CD4-positive, alpha-beta T cell treated with Interleukin-10 for 1 hour (primary cell): ENCODE measurements at regions not wholly inside any gene's neighbourhood (a gene's known extent, or its start where the extent isn't known, plus 50 kb on each side); places are given as distances from the start of the nearest gene placed in this dataset.
"Not testable (repeated sequence)": the region's sequence is repeated elsewhere in the genome, so short reads cannot be mapped to it uniquely, and the experiment has no call there.

Experiments used
- DNase-seq: peaks from one replicate; pipeline ENCODE4 v3.0.0-alpha.2; 2020

DNA sequence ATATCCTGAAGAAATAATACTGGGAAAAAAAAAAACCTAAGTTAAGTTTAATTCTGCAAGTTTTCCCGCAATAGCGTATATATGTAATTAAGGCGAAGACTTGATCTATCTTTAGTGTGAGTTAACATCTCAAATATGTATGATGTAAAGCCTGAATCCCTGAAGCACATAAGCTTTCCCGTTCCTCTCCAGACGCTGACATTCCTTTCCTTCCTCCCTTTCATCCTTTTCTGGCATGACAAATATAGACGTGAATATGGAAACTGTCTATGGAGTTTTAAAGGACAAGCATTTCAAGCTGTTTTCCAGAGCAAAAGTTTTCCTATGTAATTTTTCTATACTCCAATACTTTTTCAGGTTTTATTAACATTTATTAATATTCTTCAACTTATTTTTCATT lies 637.0 kb downstream of the COL12A1 start:
- no peak for DNase-seq

DNA sequence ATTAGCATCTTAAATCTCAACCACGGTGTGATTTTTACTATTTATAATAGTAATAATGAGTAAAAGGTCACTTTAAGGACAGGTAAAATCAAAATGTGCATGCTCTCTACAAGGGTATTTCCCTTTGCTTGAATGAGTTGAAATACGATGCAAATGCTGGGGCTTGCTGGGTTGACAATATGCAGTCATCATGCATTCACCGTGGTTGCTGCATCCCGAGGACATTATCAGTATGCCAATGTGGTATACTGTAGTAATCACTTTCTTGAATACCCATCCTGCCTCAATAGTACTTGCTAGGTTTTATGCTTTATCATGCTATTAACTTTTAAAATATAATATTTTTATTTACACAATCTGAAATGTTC lies 637.9 kb downstream of the COL12A1 start:
- DNase-seq = not testable (repeated sequence)

DNA sequence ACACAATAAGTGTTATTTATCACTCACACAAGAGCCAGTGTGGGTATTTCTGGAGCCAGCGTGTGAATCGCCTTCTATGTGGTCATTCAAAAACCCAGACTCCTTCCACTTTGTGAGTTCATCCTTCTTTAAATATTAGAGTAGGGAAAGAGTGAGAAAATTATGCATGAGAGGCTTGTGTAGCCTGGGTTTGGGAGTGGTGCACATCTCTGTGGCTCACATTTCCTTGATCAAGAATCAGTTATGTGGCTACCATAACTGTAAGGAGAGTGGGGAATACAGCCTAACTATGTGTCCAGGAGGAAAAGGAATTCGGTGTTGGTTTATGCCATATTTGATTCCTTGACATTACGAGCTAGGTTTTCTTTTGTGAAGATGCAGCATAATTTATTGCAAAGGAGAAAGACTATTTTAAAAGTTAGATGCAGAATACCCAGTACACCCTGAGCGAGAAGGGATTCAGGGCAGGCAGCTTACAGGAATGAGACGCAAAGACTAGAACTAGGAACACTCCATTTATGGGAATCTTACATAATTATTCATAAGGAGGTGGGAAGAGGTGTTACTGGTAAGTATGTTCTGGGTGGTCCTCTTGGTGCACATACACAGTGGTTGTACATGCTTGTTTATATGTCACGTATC lies 638.5 kb downstream of the COL12A1 start:
- no peak for DNase-seq

- DNase-seq = no peak
Observed at GRCh38 chr6:74557236-74557635, 648.6 kb downstream of the COL12A1 start.

GRCh38 chr6:74554041-74554440 lies 651.8 kb downstream of the COL12A1 start:
- no peak for DNase-seq

DNA sequence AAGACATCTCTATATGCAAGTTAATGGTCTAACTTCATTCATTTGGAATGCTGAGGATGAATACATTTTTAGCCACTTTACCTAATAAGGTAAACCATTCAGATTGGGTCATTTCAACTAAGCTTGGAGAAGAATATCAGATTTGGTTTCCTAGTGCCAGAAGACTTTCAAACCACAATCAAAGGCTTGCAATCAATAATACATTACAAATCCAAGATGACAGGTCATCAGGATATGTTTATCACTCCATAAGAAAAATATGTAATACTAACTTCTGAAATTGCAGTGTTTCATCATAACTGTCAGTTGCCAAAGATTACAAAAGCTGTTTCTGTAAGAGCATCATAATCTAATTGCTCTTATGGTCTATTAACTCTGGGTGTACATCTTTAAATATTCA lies 654.0 kb downstream of the COL12A1 start:
- DNase-seq = no peak

DNA sequence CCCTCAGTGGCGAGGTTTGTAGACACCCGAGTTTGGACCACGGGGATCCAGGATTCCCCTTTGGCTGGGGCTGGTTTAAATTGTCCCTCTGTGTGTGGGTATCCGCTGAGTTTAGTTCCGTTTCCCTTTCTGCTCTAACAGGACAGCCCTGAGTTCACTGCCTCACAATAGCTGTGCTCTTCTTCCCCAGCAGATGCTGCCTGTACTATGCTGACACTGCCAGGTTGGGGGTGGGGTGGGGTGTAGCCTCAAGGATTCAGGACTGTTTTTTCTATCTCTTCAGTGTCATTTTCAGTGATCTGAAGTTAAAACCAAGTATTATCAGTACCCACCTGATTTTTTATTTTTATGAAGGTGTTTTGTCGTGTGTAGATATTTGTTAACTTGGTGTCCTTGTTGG lies 655.0 kb downstream of the COL12A1 start:
- DNase-seq = no peak

DNA sequence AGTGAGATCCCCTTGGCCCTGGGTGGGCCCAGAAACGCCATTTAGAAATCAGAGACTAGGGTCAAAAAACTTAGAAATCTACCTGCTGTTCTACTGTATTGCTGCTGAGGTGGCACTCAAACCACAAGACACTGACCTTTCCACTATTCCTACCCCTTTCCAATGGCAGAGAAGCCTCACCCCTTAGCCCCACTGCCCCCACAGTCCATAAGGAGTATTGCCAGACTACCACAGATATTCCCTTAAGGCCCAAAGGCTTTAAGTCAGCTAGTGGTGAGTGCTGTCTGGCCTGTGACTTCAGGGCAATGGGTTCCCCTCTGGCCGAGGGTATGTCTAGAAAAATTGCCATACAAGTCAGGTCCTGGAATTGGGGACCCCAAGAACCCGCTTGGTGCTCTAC lies 656.1 kb downstream of the COL12A1 start:
- no peak for DNase-seq

GRCh38 chr6:74534465-74535211 lies 671.2 kb downstream of the COL12A1 start:
- DNase-seq = no peak

DNA sequence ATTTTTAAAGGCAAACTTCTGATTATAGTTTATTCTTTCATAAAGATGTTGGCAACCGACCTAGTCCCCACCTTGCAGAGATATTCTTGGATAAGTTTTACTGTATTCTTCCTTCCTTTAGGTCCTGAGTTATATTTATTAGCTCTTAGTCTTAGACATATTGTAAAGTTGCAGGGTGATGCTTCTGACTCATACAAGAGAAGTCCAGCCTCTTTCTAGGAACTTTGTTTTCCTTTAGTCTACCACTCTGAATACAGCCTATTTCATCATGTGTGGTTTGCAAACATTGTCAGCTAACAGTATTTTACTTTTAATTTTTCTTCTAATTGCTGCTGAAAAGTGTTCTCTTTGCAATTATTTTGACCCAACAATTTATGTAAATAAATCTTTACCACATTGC lies 686.7 kb downstream of the COL12A1 start:
- no peak for DNase-seq

GRCh38 chr6:74518035-74518434 lies 687.8 kb downstream of the COL12A1 start:
- DNase-seq = no peak

- DNase-seq = no peak
Observed at GRCh38 chr6:74510878-74511277, 695.0 kb downstream of the COL12A1 start.

DNA sequence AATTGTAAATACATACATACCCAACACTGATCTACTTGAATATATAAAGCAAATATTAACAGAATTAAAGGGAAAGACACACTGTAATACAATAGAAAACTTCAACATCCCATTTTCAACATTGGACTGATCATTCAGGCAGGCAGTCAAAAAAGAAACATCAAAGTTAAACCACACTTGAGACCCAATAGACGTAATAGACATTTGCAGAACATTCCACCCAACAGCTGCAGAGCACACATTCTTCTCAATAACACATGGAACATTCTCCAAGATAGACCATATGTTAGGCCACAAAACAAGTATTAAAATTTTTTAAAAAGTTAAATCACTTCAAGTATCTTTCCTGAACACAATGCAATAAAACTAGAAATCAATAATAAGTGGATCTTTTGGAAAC lies 698.2 kb downstream of the COL12A1 start:
- no peak for DNase-seq

GRCh38 chr6:74505391-74505790 lies 700.5 kb downstream of the COL12A1 start:
- no peak for DNase-seq

DNA sequence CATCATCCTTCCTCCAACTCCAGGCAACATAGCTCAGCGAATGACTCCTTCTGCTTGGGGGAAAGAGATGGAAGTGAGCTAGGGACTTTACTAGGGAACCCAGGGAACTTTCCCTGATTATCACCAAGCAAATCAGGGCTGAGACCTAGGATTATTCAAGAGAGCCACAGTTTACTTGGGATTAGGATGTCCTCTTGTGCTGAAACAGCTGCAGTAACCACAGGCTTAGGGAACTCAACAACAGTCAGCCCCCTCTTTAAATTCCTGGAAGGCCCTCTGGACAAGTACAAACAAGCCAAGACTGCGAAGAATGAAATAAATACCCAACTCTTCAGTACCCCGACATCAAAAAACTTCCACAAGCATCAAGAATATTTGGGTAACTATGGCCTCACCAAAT lies 700.9 kb downstream of the COL12A1 start:
- no peak for DNase-seq

DNA sequence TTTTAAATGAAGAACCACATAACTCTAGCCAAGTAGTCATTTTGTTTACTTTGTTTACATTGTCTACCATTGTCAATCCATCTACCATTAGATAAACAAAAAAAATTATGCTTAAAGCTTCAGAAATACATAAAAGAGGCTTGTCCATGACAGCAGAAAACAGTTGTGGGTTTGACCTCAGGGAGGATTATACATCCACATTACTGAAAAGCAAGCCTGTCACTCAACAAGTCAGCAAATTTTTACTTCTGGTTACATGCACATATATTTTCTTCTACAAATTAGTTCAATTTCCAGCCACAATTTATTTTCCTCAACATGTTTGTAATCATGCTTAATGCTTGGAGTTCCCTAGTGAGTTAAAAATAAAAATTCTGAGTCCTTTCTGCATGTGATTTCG lies 713.3 kb downstream of the COL12A1 start:
- no peak for DNase-seq

DNA sequence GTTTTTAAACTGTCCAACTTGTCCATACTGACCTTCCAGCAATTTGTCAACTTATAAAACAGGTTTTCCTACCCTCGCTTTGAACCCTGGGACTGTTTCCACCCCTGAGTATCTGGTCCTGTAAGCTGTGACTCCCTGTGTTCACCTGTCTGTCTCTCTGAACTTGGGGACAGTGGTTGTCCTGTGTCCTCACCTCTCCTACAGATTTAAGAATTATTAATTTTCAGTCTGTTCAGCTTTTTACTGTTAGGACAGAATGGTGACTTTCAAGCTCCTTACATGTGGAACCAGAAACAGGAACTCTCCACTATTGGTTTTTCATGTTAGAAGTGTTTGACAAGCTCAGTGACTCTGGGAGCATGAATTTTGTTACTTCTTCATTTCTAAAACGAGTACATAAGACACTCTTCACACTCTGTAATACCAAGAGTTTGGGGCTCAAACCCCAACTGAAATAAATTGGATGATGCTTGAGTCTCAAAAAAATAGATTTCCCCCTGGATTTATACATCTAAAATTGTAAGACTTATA lies 713.9 kb downstream of the COL12A1 start:
- DNase-seq = no peak

DNA sequence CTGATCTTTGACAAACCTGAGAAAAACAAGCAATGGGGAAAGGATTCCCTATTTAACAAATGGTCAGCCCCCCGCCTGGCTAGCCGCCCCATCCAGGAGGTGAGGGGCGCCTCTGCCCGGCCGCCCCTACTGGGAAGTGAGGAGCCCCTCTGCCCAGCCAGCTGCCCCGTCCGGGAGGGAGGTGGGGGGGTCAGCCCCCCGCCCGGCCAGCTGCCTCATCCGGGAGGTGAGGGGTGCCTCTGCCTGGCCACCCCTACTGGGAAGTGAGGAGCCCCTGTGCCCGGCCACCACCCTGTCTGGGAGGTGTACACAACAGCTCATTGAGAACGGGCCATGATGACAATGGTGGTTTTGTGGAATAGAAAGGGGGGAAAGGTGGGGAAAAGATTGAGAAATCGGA lies 717.1 kb downstream of the COL12A1 start:
- DNase-seq = not testable (repeated sequence)

- DNase-seq = no peak
Observed at GRCh38 chr6:74482180-74482579, 723.7 kb downstream of the COL12A1 start.

DNA sequence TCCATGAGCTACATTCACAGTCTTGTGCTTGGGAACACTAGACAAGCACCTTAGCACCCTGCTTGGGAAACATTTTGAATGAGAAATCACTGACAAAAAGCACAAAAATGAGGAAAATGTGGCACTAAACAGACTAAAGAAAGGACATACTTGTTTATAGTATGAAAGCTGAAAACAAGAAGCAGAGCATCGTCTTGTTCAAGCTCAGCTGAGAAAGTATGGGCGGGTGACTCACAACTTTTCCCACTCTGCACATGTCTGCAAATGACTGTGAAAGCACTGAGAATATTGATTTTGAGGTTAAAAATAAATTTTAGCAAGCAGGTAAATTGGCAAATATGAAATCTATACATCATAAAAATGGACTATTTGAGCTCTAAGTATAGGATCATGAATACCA lies 725.3 kb downstream of the COL12A1 start:
- no peak for DNase-seq

- DNase-seq = no peak
Observed at GRCh38 chr6:74479960-74480359, 725.9 kb downstream of the COL12A1 start.

- DNase-seq = no peak
Observed at GRCh38 chr6:74479420-74479819, 726.4 kb downstream of the COL12A1 start.

DNA sequence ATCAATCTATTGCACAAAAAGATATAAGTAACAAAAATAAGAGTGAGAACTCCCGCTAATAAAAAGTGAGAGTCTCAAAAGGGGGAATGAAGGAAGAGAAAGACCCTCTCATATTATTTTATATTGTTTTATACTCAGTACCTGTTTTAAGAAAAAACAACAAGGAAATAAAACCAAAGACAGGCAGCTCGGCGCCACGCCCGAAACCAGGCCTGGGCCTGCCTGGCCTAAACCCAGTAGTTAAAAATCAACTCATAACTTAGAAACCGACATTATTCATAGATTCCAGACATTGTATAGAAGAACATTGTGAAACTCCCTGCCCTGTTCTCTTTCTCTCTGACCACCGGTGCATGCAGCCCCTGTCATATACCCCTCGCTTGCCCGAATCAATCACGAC lies 731.8 kb downstream of the COL12A1 start:
- not testable (repeated sequence) for DNase-seq

- DNase-seq = not testable (repeated sequence)
Observed at GRCh38 chr6:74468552-74468951, 737.3 kb downstream of the COL12A1 start.
